Caco-2 (cell line): ENCODE measurements at regions not wholly inside any gene's neighbourhood (a gene's known extent, or its start where the extent isn't known, plus 50 kb on each side); places are given as distances from the start of the nearest gene placed in this dataset.
"Not testable (repeated sequence)": the region's sequence is repeated elsewhere in the genome, so short reads cannot be mapped to it uniquely, and the experiment has no call there.

Experiments used
- BruUV-seq: library from RNA; stranded (reverse); fragments of 400-500 nt; replicated peaks from 2 replicates; lab custom pipeline; 2021; lab: Mats Ljungman, UMichigan
- CTCF ChIA-PET: fragments of 300-600 bp; sonication (Branson Sonifier 250); formaldehyde crosslinking; loops from one replicate; lab custom pipeline; 2022; ENCODE audit warnings: antibody characterized with exemption; lab: Charles Lee
- POLR2A ChIA-PET: fragments of 300-600 bp; sonication (Branson Sonifier 250); formaldehyde crosslinking; loops from one replicate; lab custom pipeline; 2022; ENCODE audit warnings: antibody characterized with exemption; lab: Charles Lee
- DNase-seq, 2 experiments: peaks; one replicate each; pipeline versions ENCODE4 v3.0.0 to v3.0.0-alpha.2; 2020 to 2022
- H3K27me3 ChIP-seq: replicated peaks from 2 replicates; pipeline ENCODE4 v1.6.0; 2011; ENCODE audit warnings: low read length; ENCODE audit not compliant: control insufficient read depth, insufficient read depth
- H3K36me3 ChIP-seq: 2 replicates; pipeline ENCODE4 v1.5.1; 2011; ENCODE audit warnings: low read length; ENCODE audit not compliant: control insufficient read depth, insufficient read depth
- H3K4me1 ChIP-seq: fragments of 250-450 bp; sonication (Bioruptor Pico); 2 replicates; pipeline ENCODE4 v1.5.1; 2020; ENCODE audit warnings: mild to moderate bottlenecking
- H3K4me3 ChIP-seq: 2 replicates; pipeline ENCODE4 v1.5.1; 2011; ENCODE audit warnings: low read depth, mild to moderate bottlenecking, control low read depth, low read length
- H3K9me3 ChIP-seq: fragments of 250-450 bp; sonication (Bioruptor Pico); 2 replicates; pipeline ENCODE4 v1.5.1; 2020; ENCODE audit warnings: mild to moderate bottlenecking, moderate library complexity
- H3K27ac Mint-ChIP-seq: one replicate; pipeline ENCODE4 v1.8.0; 2022; ENCODE audit warnings: mixed read lengths; ENCODE audit not compliant: unreplicated experiment
- H3K27me3 Mint-ChIP-seq: one replicate; pipeline ENCODE4 v1.8.0; 2022; ENCODE audit warnings: mixed read lengths; ENCODE audit not compliant: insufficient read depth, unreplicated experiment
- H3K36me3 Mint-ChIP-seq: one replicate; pipeline ENCODE4 v1.8.0; 2022; ENCODE audit warnings: mild to moderate bottlenecking, mixed read lengths; ENCODE audit not compliant: insufficient read depth, unreplicated experiment
- H3K4me1 Mint-ChIP-seq: one replicate; pipeline ENCODE4 v1.8.0; 2022; ENCODE audit warnings: low read depth, mixed read lengths; ENCODE audit not compliant: unreplicated experiment
- H3K4me3 Mint-ChIP-seq: one replicate; pipeline ENCODE4 v1.8.0; 2022; ENCODE audit warnings: mild to moderate bottlenecking, moderate library complexity, mixed read lengths; ENCODE audit not compliant: unreplicated experiment
- H3K9me3 Mint-ChIP-seq: one replicate; pipeline ENCODE4 v1.8.0; 2022; ENCODE audit warnings: mixed read lengths; ENCODE audit not compliant: unreplicated experiment
- CTCF ChIP-seq, 2 experiments: fragments of 200-600 bp in 1 of 2; IDR thresholded peaks; 1 replicate in 1 of 2; 2 replicates in 1 of 2; pipeline versions ENCODE4 v1.5.1 to v1.8.0; 2011 to 2022; ENCODE audit warnings: antibody characterized with exemption in 1 of 2, control low read depth in 1 of 2, inconsistent platforms in 1 of 2, low read depth in 1 of 2, low read length in 1 of 2, mild to moderate bottlenecking in 1 of 2, moderate library complexity in 1 of 2; ENCODE audit not compliant: insufficient read depth in 1 of 2, severe bottlenecking in 1 of 2, unreplicated experiment in 1 of 2
- intact Hi-C: fragments of 100-400 bp; cut with micrococcal nuclease; formaldehyde crosslinking; loops from one replicate; pipeline ENCODE4 v1.10.0; 2022; ENCODE audit not compliant: unreplicated experiment

- TF ChIP-seq CTCF (IDR thresholded peaks at IDR 0.05; ENCODE audit: insufficient read depth in 1 of 2, low read depth in 1 of 2, low read length in 1 of 2, severe bottlenecking in 1 of 2, unreplicated experiment in 1 of 2) = no peak
- Mint-ChIP-seq H3K9me3 (no peaks in the 10 kb centered on the region), H3K4me1 (no peaks in the 10 kb centered on the region), H3K36me3 (no peaks in the 10 kb centered on the region), H3K4me3 (no peak overlapping the region), H3K27me3 (no peaks in the 10 kb centered on the region), H3K27ac (no peak overlapping the region)
- no TSS peak for BruUV-seq
- CTCF ChIA-PET = no interaction called here
- Histone ChIP-seq H3K36me3 (no peaks in the 10 kb centered on the region), H3K4me3 (no peak overlapping the region), H3K27me3 (no peaks in the 10 kb centered on the region), H3K4me1 (no peaks in the 10 kb centered on the region), H3K9me3 (no peaks in the 10 kb centered on the region)
- DNase-seq = no peak
- intact Hi-C loops = loop anchor here (10.0 kb wide), 1 partner anchor 273 kb away; no protein-coding TSS in a partner anchor
- POLR2A ChIA-PET = no interaction called here
Observed at GRCh38 chr12:90672081-90672480, 282.9 kb downstream of the CCER1 start.

GRCh38 chr12:90663949-90664348 lies 291.0 kb downstream of the CCER1 start:
- H3K27me3 ChIP-seq, H3K4me3 Mint-ChIP-seq, POLR2A ChIA-PET, BruUV-seq, H3K4me1 Mint-ChIP-seq, H3K4me1 ChIP-seq, H3K9me3 ChIP-seq, intact Hi-C loops, H3K4me3 ChIP-seq, DNase-seq, CTCF ChIA-PET, H3K9me3 Mint-ChIP-seq, H3K36me3 ChIP-seq, H3K36me3 Mint-ChIP-seq, H3K27ac Mint-ChIP-seq, H3K27me3 Mint-ChIP-seq: not testable (repeated sequence)

- Mint-ChIP-seq H3K4me1 (no peaks in the 10 kb centered on the region), H3K4me3 (no peak overlapping the region), H3K36me3 (no peaks in the 10 kb centered on the region), H3K27ac (no peak overlapping the region), H3K27me3 (peaks cover 2% of the 10 kb centered on the region), H3K9me3 (no peaks in the 10 kb centered on the region)
- intact Hi-C loops = no loop called here
- no peak for TF ChIP-seq CTCF (IDR thresholded peaks at IDR 0.05; ENCODE audit: insufficient read depth in 1 of 2, low read depth in 1 of 2, low read length in 1 of 2, severe bottlenecking in 1 of 2, unreplicated experiment in 1 of 2)
- no peak for DNase-seq
- BruUV-seq = no TSS peak
- CTCF ChIA-PET = no interaction called here
- Histone ChIP-seq H3K4me1 (no peaks in the 10 kb centered on the region), H3K9me3 (no peaks in the 10 kb centered on the region), H3K27me3 (no peaks in the 10 kb centered on the region), H3K36me3 (no peaks in the 10 kb centered on the region), H3K4me3 (no peak overlapping the region)
- POLR2A ChIA-PET = no interaction called here
Observed at GRCh38 chr12:90659060-90659459, 295.9 kb downstream of the CCER1 start.

GRCh38 chr12:90653040-90653439 lies 301.9 kb downstream of the CCER1 start:
- H3K9me3 Mint-ChIP-seq = no peaks in the 10 kb centered on the region
- BruUV-seq = no TSS peak

More at GRCh38 chr12:90653040-90653439, 301.9 kb downstream of the CCER1 start:
- Histone ChIP-seq H3K4me1 (no peaks in the 10 kb centered on the region), H3K27me3 (no peaks in the 10 kb centered on the region), H3K4me3 (no peak overlapping the region), H3K9me3 (no peaks in the 10 kb centered on the region), H3K36me3 (no peaks in the 10 kb centered on the region)
- no peaks in the 10 kb centered on the region for H3K36me3 Mint-ChIP-seq
- no peaks in the 10 kb centered on the region for H3K4me1 Mint-ChIP-seq
- H3K4me3 Mint-ChIP-seq = no peak overlapping the region
- ChIA-PET POLR2A (no interaction called here), CTCF (no interaction called here)
- no peak for TF ChIP-seq CTCF (IDR thresholded peaks at IDR 0.05; ENCODE audit: insufficient read depth in 1 of 2, low read depth in 1 of 2, low read length in 1 of 2, severe bottlenecking in 1 of 2, unreplicated experiment in 1 of 2)
- DNase-seq = no peak
- intact Hi-C loops = no loop called here
- no peaks in the 10 kb centered on the region for H3K27me3 Mint-ChIP-seq
- H3K27ac Mint-ChIP-seq = no peak overlapping the region
